Panc1 (cell line): ENCODE measurements at regions not wholly inside any gene's neighbourhood (a gene's known extent, or its start where the extent isn't known, plus 50 kb on each side); places are given as distances from the start of the nearest gene placed in this dataset.

Experiments
- CTCF ChIP-seq: fragments of 450-650 bp; IDR thresholded peaks from 2 replicates; pipeline ENCODE4 v1.5.1; 2017; ENCODE audit warnings: mild to moderate bottlenecking
- REST ChIP-seq, 2 experiments: IDR thresholded peaks; 2 replicates each; pipeline ENCODE4 v1.6.1; 2011 to 2012; ENCODE audit warnings: low read depth in 2 of 2, control low read depth in 1 of 2, low read length in 1 of 2, mild to moderate bottlenecking in 1 of 2, moderate library complexity in 1 of 2; ENCODE audit not compliant: insufficient read depth in 1 of 2

GRCh38 chr2:10966741-10967140 is 55.0 kb downstream of the KCNF1 start:
- TF ChIP-seq CTCF (no peak), REST (IDR thresholded peaks at IDR 0.05; ENCODE audit: insufficient read depth in 1 of 2, low read depth in 2 of 2, low read length in 1 of 2) (no peak)
